ENCODE measurements at regions not wholly inside any gene's neighbourhood (a gene's known extent, or its start where the extent isn't known, plus 50 kb on each side); places are given as distances from the start of the nearest gene placed in this dataset.

DNA sequence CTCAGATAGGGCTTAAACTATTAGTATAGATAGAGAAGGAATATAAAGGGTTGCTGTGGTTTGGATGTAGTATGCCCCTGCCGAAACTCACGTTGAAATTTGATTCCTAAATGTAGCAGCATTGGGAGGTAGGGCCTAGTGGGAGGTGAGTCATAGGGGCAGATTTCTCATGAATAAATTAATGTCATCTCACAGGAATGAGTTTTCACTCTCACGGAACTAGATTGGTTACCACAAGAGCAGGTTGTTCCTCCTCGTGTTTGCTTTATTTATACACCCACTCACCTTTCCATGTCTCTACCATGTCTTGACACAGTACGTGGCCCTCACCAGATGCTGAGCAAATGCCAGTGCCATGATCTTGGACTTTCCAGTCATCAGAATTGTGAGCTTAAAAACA, 218.2 kb downstream of the RBM43 start:
- Histone ChIP-seq H4K20me1 (ENCODE audit: insufficient read depth, low read length) (no peaks in the 10 kb centered on the region), H3K9ac (ENCODE audit: low read length) (no peak overlapping the region), H3F3A (ENCODE audit: insufficient read depth, low read length) (no peaks in the 10 kb centered on the region), H3K27me3 (ENCODE audit: insufficient read depth, low read length) (no peaks in the 10 kb centered on the region), H3K27ac (ENCODE audit: low read depth, low read length, poor library complexity, severe bottlenecking) (no peak overlapping the region), H3K4me1 (ENCODE audit: insufficient read depth, low read length, severe bottlenecking) (no peaks in the 10 kb centered on the region), H2AFZ (ENCODE audit: low read length) (no peak overlapping the region), H3K36me3 (ENCODE audit: insufficient read depth, low read length) (no peaks in the 10 kb centered on the region), H3K9me2 (ENCODE audit: low read depth, low read length) (no peaks in the 10 kb centered on the region), H3K9me3 (ENCODE audit: low read length) (no peaks in the 10 kb centered on the region), H3K4me3 (ENCODE audit: low read depth, low read length, poor library complexity, severe bottlenecking) (no peak overlapping the region), H3K79me2 (ENCODE audit: insufficient read depth, low read length) (no peaks in the 10 kb centered on the region), H3K4me2 (ENCODE audit: low read length) (no peak overlapping the region)
- TF ChIP-seq CTCF (IDR thresholded peaks at IDR 0.05; ENCODE audit: low read length) = no peak
- no peak for TF ChIP-seq EZH2 (IDR thresholded peaks at IDR 0.05; ENCODE audit: borderline replicate concordance, low read length)

DNA sequence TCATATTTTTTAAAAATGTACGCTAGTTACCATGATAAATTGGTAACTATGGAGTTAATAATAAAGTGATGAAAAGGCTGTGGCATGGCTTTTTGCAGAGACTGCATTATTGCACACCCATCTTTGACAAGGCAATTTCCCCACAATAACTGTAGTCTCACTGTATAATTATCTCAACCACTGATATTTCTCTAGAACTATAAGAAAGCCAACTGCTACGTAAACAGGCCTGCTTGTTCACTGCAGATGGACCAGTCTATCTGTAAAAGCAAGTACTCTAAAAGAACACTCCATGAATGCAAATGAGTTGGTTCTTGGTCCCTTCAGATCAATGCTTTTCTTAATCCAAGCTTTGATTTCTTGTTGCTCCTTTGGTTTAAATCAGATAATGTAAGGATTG, 218.7 kb downstream of the RBM43 start:
- Histone ChIP-seq H3K9ac (ENCODE audit: low read length) (no peak overlapping the region), H3K4me3 (ENCODE audit: low read depth, low read length, poor library complexity, severe bottlenecking) (no peak overlapping the region), H4K20me1 (ENCODE audit: insufficient read depth, low read length) (no peaks in the 10 kb centered on the region), H3K36me3 (ENCODE audit: insufficient read depth, low read length) (no peaks in the 10 kb centered on the region), H3K4me2 (ENCODE audit: low read length) (no peak overlapping the region), H3K9me3 (ENCODE audit: low read length) (no peaks in the 10 kb centered on the region), H2AFZ (ENCODE audit: low read length) (no peak overlapping the region), H3K27ac (ENCODE audit: low read depth, low read length, poor library complexity, severe bottlenecking) (no peak overlapping the region), H3F3A (ENCODE audit: insufficient read depth, low read length) (no peaks in the 10 kb centered on the region), H3K27me3 (ENCODE audit: insufficient read depth, low read length) (no peaks in the 10 kb centered on the region), H3K9me2 (ENCODE audit: low read depth, low read length) (no peaks in the 10 kb centered on the region), H3K4me1 (ENCODE audit: insufficient read depth, low read length, severe bottlenecking) (no peaks in the 10 kb centered on the region), H3K79me2 (ENCODE audit: insufficient read depth, low read length) (no peaks in the 10 kb centered on the region)
- TF ChIP-seq CTCF (IDR thresholded peaks at IDR 0.05; ENCODE audit: low read length) (no peak), EZH2 (IDR thresholded peaks at IDR 0.05; ENCODE audit: borderline replicate concordance, low read length) (no peak)

GRCh38 chr2:151040039-151040438, 221.6 kb downstream of the RBM43 start:
- H3F3A ChIP-seq (ENCODE audit: insufficient read depth, low read length) = no peaks in the 10 kb centered on the region
- no peak for TF ChIP-seq EZH2 (IDR thresholded peaks at IDR 0.05; ENCODE audit: borderline replicate concordance, low read length)
- no peak for TF ChIP-seq CTCF (IDR thresholded peaks at IDR 0.05; ENCODE audit: low read length)
- H2AFZ ChIP-seq (ENCODE audit: low read length) = no peak overlapping the region
- no peak overlapping the region for H3K4me3 ChIP-seq (ENCODE audit: low read depth, low read length, poor library complexity, severe bottlenecking)
- no peaks in the 10 kb centered on the region for H3K9me2 ChIP-seq (ENCODE audit: low read depth, low read length)
- no peaks in the 10 kb centered on the region for H3K4me1 ChIP-seq (ENCODE audit: insufficient read depth, low read length, severe bottlenecking)
- H3K79me2 ChIP-seq (ENCODE audit: insufficient read depth, low read length) = no peaks in the 10 kb centered on the region
- H4K20me1 ChIP-seq (ENCODE audit: insufficient read depth, low read length) = no peaks in the 10 kb centered on the region
- no peaks in the 10 kb centered on the region for H3K36me3 ChIP-seq (ENCODE audit: insufficient read depth, low read length)
- H3K9me3 ChIP-seq (ENCODE audit: low read length) = no peaks in the 10 kb centered on the region
- H3K27ac ChIP-seq (ENCODE audit: low read depth, low read length, poor library complexity, severe bottlenecking) = no peak overlapping the region
- no peak overlapping the region for H3K9ac ChIP-seq (ENCODE audit: low read length)
- no peak overlapping the region for H3K4me2 ChIP-seq (ENCODE audit: low read length)
- H3K27me3 ChIP-seq (ENCODE audit: insufficient read depth, low read length) = no peaks in the 10 kb centered on the region
